LNCaP clone FGC (cell line): ENCODE measurements at regions not wholly inside any gene's neighbourhood (a gene's known extent, or its start where the extent isn't known, plus 50 kb on each side); places are given as distances from the start of the nearest gene placed in this dataset.
"Not testable (repeated sequence)": the region's sequence is repeated elsewhere in the genome, so short reads cannot be mapped to it uniquely, and the experiment has no call there.

Experiments used
- DNase-seq: peaks from one replicate; pipeline ENCODE4 v3.0.0-alpha.2; 2011; ENCODE audit warnings: low read depth
- H3K4me3 ChIP-seq: 2 replicates; pipeline ENCODE4 v1.5.1; 2011; ENCODE audit warnings: mild to moderate bottlenecking, low read depth, low read length, control low read depth
- CTCF ChIP-seq: IDR thresholded peaks from 2 replicates; pipeline ENCODE4 v1.5.1; 2012; ENCODE audit warnings: mild to moderate bottlenecking; ENCODE audit not compliant: control insufficient read depth, insufficient read depth; ENCODE audit errors: extremely low read depth

- H3K4me3 ChIP-seq = no peak overlapping the region
- no peak for DNase-seq
- no peak for TF ChIP-seq CTCF
Observed at GRCh38 chr5:53169933-53170332, 60.4 kb upstream of the MOCS2 start.

GRCh38 chr5:53170746-53171349 is 61.3 kb upstream of the MOCS2 start:
- TF ChIP-seq CTCF = peak; percentile 75
- no peak overlapping the region for H3K4me3 ChIP-seq
- DNase-seq = no peak

- H3K4me3 ChIP-seq, DNase-seq: not testable (repeated sequence)
Observed at GRCh38 chr5:53172073-53172472, 62.5 kb upstream of the MOCS2 start.

GRCh38 chr5:53172630-53173029 is 63.1 kb upstream of the MOCS2 start:
- TF ChIP-seq CTCF = no peak
- DNase-seq = no peak
- no peak overlapping the region for H3K4me3 ChIP-seq

- DNase-seq = no peak
- TF ChIP-seq CTCF = no peak
- H3K4me3 ChIP-seq = no peak overlapping the region
Observed at GRCh38 chr5:53173083-53173482, 63.5 kb upstream of the MOCS2 start.

- no peak for DNase-seq
- no peak for TF ChIP-seq CTCF
- no peak overlapping the region for H3K4me3 ChIP-seq
Observed at GRCh38 chr5:53178830-53179229, 69.3 kb upstream of the MOCS2 start.

- no peak for DNase-seq
- H3K4me3 ChIP-seq = no peak overlapping the region
- TF ChIP-seq CTCF = no peak
Observed at GRCh38 chr5:53179691-53180090, 70.1 kb upstream of the MOCS2 start.
